Erythroblast (primary cell): ENCODE measurements at regions not wholly inside any gene's neighbourhood (a gene's known extent, or its start where the extent isn't known, plus 50 kb on each side); places are given as distances from the start of the nearest gene placed in this dataset.
"Not testable (repeated sequence)": the region's sequence is repeated elsewhere in the genome, so short reads cannot be mapped to it uniquely, and the experiment has no call there.

Experiments
- GATA1 ChIP-seq: IDR thresholded peaks from 2 replicates; pipeline ENCODE4 v1.6.1; 2011; ENCODE audit warnings: low read depth, mild to moderate bottlenecking, control low read depth, low read length, moderate library complexity
- POLR2A ChIP-seq: IDR thresholded peaks from 2 replicates; pipeline ENCODE4 v1.6.1; 2011; ENCODE audit warnings: mild to moderate bottlenecking, low read length

- TF ChIP-seq POLR2A, GATA1: not testable (repeated sequence)
Observed at GRCh38 chr2:12569929-12570328, 146.8 kb upstream of the TRIB2 start.
